ENCODE measurements at regions not wholly inside any gene's neighbourhood (a gene's known extent, or its start where the extent isn't known, plus 50 kb on each side); places are given as distances from the start of the nearest gene placed in this dataset.

- no peak for TF ChIP-seq SRF (IDR thresholded peaks at IDR 0.05; ENCODE audit: low read depth)
- TF ChIP-seq ZFX (IDR thresholded peaks at IDR 0.05), result no peak
Observed at GRCh38 chr2:5951471-5951870, 259.3 kb downstream of the SOX11 start (continued).

- TF ChIP-seq ZNF274 (IDR thresholded peaks at IDR 0.05; ENCODE audit: low read depth, low read length) (no peak), FOSL1 (IDR thresholded peaks at IDR 0.05; ENCODE audit: low read depth) (no peak), ELF1 (IDR thresholded peaks at IDR 0.05; ENCODE audit: borderline replicate concordance, low read depth) (no peak), MAX (IDR thresholded peaks at IDR 0.05) (no peak), YY1 (IDR thresholded peaks at IDR 0.05; ENCODE audit: extremely low read depth, insufficient replicate concordance, low read depth, low read length) (no peak), JUND (IDR thresholded peaks at IDR 0.05) (no peak), EZH2 (IDR thresholded peaks at IDR 0.05) (no peak)
- H3K4me2 ChIP-seq (ENCODE audit: low read length), result no peak overlapping the region
- no peak overlapping the region for H3K9ac ChIP-seq (ENCODE audit: low read length)
- H3K4me1 ChIP-seq (ENCODE audit: control insufficient read depth in 1 of 2, insufficient read depth in 2 of 2, low read length in 2 of 2), result no peaks in the 10 kb centered on the region
- ATAC-seq (no peak), DNase-seq (ENCODE audit: low read depth, low spot score) (no peak)
- BruUV-seq (replicated peaks), result no TSS peak
- H4K20me1 ChIP-seq (ENCODE audit: insufficient read depth), result no peaks in the 10 kb centered on the region
- H3K36me3 ChIP-seq (ENCODE audit: control insufficient read depth in 1 of 2, insufficient read depth in 2 of 2, low read length in 2 of 2), result no peaks in the 10 kb centered on the region
- H3K79me2 ChIP-seq (ENCODE audit: insufficient read depth, low read length), result no peaks in the 10 kb centered on the region
- no peaks in the 10 kb centered on the region for H3K9me2 ChIP-seq (ENCODE audit: insufficient read depth)
- no peak overlapping the region for H3K4me3 ChIP-seq (replicated peaks in 1 of 2; ENCODE audit: low read depth in 1 of 2, low read length in 2 of 2)
- intact Hi-C loops (cut with micrococcal nuclease), result no loop called here
- ChIA-PET CTCF (no interaction called here), POLR2A (no interaction called here), RAD21 (ENCODE audit: low non-redundant PET in 1 of 2, low total read pairs in 2 of 2, uncharacterized antibody in 2 of 2, unreplicated experiment in 2 of 2) (no interaction called here)
- H3K27me3 ChIP-seq (ENCODE audit: insufficient read depth, low read length), result no peaks in the 10 kb centered on the region
- H3K27ac ChIP-seq (ENCODE audit: low read depth, low read length), result no peak overlapping the region
- H3K9me3 ChIP-seq (ENCODE audit: control insufficient read depth in 1 of 2, insufficient read depth in 1 of 2, low read depth in 1 of 2, low read length in 2 of 2), result peaks cover 5 to 29% of the 10 kb centered on the region in 2 experiments; a peak in 3 of 4 replicates
- no peak overlapping the region for H2AFZ ChIP-seq (ENCODE audit: low read depth, low read length, poor library complexity, severe bottlenecking)
Observed at GRCh38 chr2:5953525-5953924, 261.3 kb downstream of the SOX11 start.

- POLR2A ChIA-PET, result no interaction called here
- intact Hi-C loops (cut with micrococcal nuclease), result no loop called here
- H3K4me1 ChIP-seq (ENCODE audit: control insufficient read depth in 1 of 2, insufficient read depth in 2 of 2, low read length in 2 of 2), result no peaks in the 10 kb centered on the region
- H2AFZ ChIP-seq (ENCODE audit: low read depth, low read length, poor library complexity, severe bottlenecking), result no peak overlapping the region
- H3K4me3 ChIP-seq (replicated peaks in 1 of 2; ENCODE audit: low read depth in 1 of 2, low read length in 2 of 2), result no peak overlapping the region
- H3K9me2 ChIP-seq (ENCODE audit: insufficient read depth), result no peaks in the 10 kb centered on the region
- no peaks in the 10 kb centered on the region for H3K79me2 ChIP-seq (ENCODE audit: insufficient read depth, low read length)
- no peak overlapping the region for H3K4me2 ChIP-seq (ENCODE audit: low read length)
- H3K27me3 ChIP-seq (ENCODE audit: insufficient read depth, low read length), result no peaks in the 10 kb centered on the region
- TF ChIP-seq SRF (IDR thresholded peaks at IDR 0.05; ENCODE audit: low read depth), result no peak
- no peak for TF ChIP-seq REST (IDR thresholded peaks at IDR 0.05; ENCODE audit: low read depth)
- no peak for TF ChIP-seq SP1 (IDR thresholded peaks at IDR 0.05; ENCODE audit: low read depth)
- no peak for TF ChIP-seq CTCF (IDR thresholded peaks at IDR 0.05 in 2 of 3, conservative IDR thresholded peaks at IDR 0.05 in 1 of 3; ENCODE audit: borderline replicate concordance in 1 of 3, insufficient read depth in 1 of 3, low read depth in 2 of 3, low read length in 2 of 3)
- no peak overlapping the region for H3K9ac ChIP-seq (ENCODE audit: low read length)
- no peaks in the 10 kb centered on the region for H4K20me1 ChIP-seq (ENCODE audit: insufficient read depth)
- ATAC-seq (no peak), DNase-seq (ENCODE audit: low read depth, low spot score) (no peak)
- peaks cover 5 to 22% of the 10 kb centered on the region in 2 experiments; a peak in 3 of 4 replicates for H3K9me3 ChIP-seq (ENCODE audit: control insufficient read depth in 1 of 2, insufficient read depth in 1 of 2, low read depth in 1 of 2, low read length in 2 of 2)
- no peak overlapping the region for H3K27ac ChIP-seq (ENCODE audit: low read depth, low read length)
- BruUV-seq (replicated peaks), result no TSS peak
- RAD21 ChIA-PET (ENCODE audit: low non-redundant PET in 1 of 2, low total read pairs in 2 of 2, uncharacterized antibody in 2 of 2, unreplicated experiment in 2 of 2), result no interaction called here
- H3K36me3 ChIP-seq (ENCODE audit: control insufficient read depth in 1 of 2, insufficient read depth in 2 of 2, low read length in 2 of 2), result no peaks in the 10 kb centered on the region
- CTCF ChIA-PET, result no interaction called here
Observed at GRCh38 chr2:5954509-5954908, 262.3 kb downstream of the SOX11 start.

Measured in HCT116 (cell line).